ENCODE measurements at regions not wholly inside any gene's neighbourhood (a gene's known extent, or its start where the extent isn't known, plus 50 kb on each side); places are given as distances from the start of the nearest gene placed in this dataset.

- DNase-seq (ENCODE audit: low read depth in 1 of 2, low spot score in 1 of 2) = no peak
These were observed 99.9 kb upstream of the IL6 start for GRCh38 chr7:22627136-22627535.

GRCh38 chr7:22625251-22625650 is 101.7 kb upstream of the IL6 start:
- DNase-seq (ENCODE audit: low read depth in 1 of 2, low spot score in 1 of 2) = no peak

GRCh38 chr7:22624781-22625180 is 102.2 kb upstream of the IL6 start:
- DNase-seq (ENCODE audit: low read depth in 1 of 2, low spot score in 1 of 2) = no peak

- no peak for DNase-seq (ENCODE audit: low read depth in 1 of 2, low spot score in 1 of 2)
These were observed 104.7 kb upstream of the IL6 start for GRCh38 chr7:22622116-22622785.

- no peak for DNase-seq (ENCODE audit: low read depth in 1 of 2, low spot score in 1 of 2)
These were observed 108.5 kb upstream of the IL6 start for GRCh38 chr7:22618528-22618927.

GRCh38 chr7:22617166-22617565 is 109.8 kb upstream of the IL6 start:
- no peak for DNase-seq (ENCODE audit: low read depth in 1 of 2, low spot score in 1 of 2)

- no peak for DNase-seq (ENCODE audit: low read depth in 1 of 2, low spot score in 1 of 2)
These were observed 113.5 kb upstream of the IL6 start for GRCh38 chr7:22613496-22613895.

GRCh38 chr7:22612776-22613175 is 112.8 kb upstream of the STEAP1B start:
- DNase-seq (ENCODE audit: low read depth in 1 of 2, low spot score in 1 of 2) = no peak

GRCh38 chr7:22611758-22612079 is 111.7 kb upstream of the STEAP1B start:
- DNase-seq (ENCODE audit: low read depth in 1 of 2, low spot score in 1 of 2) = no peak

GRCh38 chr7:22610951-22611757 is 111.2 kb upstream of the STEAP1B start:
- no peak for DNase-seq (ENCODE audit: low read depth in 1 of 2, low spot score in 1 of 2)

- no peak for DNase-seq (ENCODE audit: low read depth in 1 of 2, low spot score in 1 of 2)
These were observed 110.3 kb upstream of the STEAP1B start for GRCh38 chr7:22610263-22610662.

GRCh38 chr7:22607180-22607579 is 107.2 kb upstream of the STEAP1B start:
- DNase-seq (ENCODE audit: low read depth in 1 of 2, low spot score in 1 of 2) = no peak

- DNase-seq (ENCODE audit: low read depth in 1 of 2, low spot score in 1 of 2) = no peak
These were observed 104.3 kb upstream of the STEAP1B start for GRCh38 chr7:22604246-22604645.

GRCh38 chr7:22601812-22602565 is 102.0 kb upstream of the STEAP1B start:
- no peak for DNase-seq (ENCODE audit: low read depth in 1 of 2, low spot score in 1 of 2)

GRCh38 chr7:22601408-22601807 is 101.4 kb upstream of the STEAP1B start:
- DNase-seq (ENCODE audit: low read depth in 1 of 2, low spot score in 1 of 2) = no peak

- DNase-seq (ENCODE audit: low read depth in 1 of 2, low spot score in 1 of 2) = no peak
These were observed 101.0 kb upstream of the STEAP1B start for GRCh38 chr7:22601003-22601402.

GRCh38 chr7:22598318-22598920 is 98.4 kb upstream of the STEAP1B start:
- DNase-seq (ENCODE audit: low read depth in 1 of 2, low spot score in 1 of 2) = no peak

GRCh38 chr7:22597844-22598243 is 97.9 kb upstream of the STEAP1B start:
- DNase-seq (ENCODE audit: low read depth in 1 of 2, low spot score in 1 of 2) = no peak

- DNase-seq (ENCODE audit: low read depth in 1 of 2, low spot score in 1 of 2) = no peak
These were observed 96.9 kb upstream of the STEAP1B start for GRCh38 chr7:22596763-22597400.

- DNase-seq (ENCODE audit: low read depth in 1 of 2, low spot score in 1 of 2) = no peak
These were observed 94.0 kb upstream of the STEAP1B start for GRCh38 chr7:22594020-22594419.

- DNase-seq (ENCODE audit: low read depth in 1 of 2, low spot score in 1 of 2) = no peak
These were observed 91.3 kb upstream of the STEAP1B start for GRCh38 chr7:22591271-22591670.

All from activated T-helper 1 cell treated with anti-CD3 and anti-CD28 coated beads, Interleukin-2, amount 50 U/mL, for 16 hours (primary cell).